HG03280 (cell line): ENCODE measurements at regions not wholly inside any gene's neighbourhood (a gene's known extent, or its start where the extent isn't known, plus 50 kb on each side); places are given as distances from the start of the nearest gene placed in this dataset.

ENCODE experiments used
- ATAC-seq: cut with Tn5 transposase; IDR thresholded peaks from one replicate; pipeline ENCODE4 v1.9.1; 2021; ENCODE audit warnings: mild to moderate bottlenecking, moderate library complexity; ENCODE audit not compliant: unreplicated experiment

DNA sequence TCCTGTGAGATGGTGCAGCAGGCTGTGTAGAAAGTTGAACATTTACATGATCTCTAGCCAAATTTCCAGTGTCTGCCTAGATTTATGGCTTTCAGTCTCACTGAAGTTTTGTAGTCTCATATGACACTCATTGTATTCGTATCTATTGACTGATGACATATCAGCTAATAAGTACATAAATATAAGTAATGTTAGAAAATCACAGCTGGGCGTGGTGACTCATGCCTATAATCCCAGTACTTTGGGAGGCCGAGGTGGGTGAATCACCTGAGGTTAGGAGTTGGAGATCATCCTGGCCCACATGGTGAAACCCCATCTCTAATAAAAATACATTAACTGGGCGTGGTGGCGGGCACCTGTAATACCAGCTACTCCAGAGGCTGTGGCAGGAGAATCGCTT, 54.7 kb upstream of the HTR2A start:
- ATAC-seq, result no peak

DNA sequence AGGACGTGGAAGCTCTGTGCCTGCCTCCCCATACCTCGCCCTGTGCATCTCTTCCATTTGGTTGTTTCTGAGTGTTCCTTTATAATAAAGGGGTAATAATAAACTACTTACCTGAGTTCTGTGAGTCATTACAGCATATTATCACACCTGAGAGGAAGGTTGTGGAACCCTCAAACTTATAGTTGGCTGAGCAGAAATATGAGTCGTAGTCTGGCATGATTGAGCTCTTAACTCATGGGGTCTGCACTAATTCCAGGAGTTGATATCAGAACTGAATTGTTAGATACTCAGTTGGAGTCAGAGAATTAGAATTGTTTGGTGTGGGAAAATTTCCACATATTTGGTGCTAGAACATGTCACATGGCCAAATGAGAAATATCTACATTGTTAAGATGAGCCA, 52.4 kb upstream of the HTR2A start:
- ATAC-seq, result no peak

DNA sequence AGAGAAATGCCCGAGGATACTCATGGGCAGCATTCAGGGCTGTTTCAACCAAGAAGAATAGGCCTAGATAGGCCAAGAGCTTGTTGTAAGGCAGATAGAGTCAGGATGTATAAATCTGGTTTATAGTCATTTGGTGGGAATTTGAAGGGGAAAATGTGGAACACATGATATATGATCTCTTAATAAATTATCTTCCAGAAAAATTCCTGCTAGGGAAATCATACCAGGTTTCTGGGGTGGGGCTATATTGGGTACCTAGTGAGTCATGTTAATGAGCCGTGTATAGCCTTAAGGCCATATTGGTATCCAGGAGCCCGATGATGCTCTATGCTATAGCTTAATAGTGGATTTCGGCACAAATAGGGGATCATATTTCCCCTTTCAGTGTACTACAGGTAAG, 51.5 kb upstream of the HTR2A start:
- ATAC-seq, result no peak

DNA sequence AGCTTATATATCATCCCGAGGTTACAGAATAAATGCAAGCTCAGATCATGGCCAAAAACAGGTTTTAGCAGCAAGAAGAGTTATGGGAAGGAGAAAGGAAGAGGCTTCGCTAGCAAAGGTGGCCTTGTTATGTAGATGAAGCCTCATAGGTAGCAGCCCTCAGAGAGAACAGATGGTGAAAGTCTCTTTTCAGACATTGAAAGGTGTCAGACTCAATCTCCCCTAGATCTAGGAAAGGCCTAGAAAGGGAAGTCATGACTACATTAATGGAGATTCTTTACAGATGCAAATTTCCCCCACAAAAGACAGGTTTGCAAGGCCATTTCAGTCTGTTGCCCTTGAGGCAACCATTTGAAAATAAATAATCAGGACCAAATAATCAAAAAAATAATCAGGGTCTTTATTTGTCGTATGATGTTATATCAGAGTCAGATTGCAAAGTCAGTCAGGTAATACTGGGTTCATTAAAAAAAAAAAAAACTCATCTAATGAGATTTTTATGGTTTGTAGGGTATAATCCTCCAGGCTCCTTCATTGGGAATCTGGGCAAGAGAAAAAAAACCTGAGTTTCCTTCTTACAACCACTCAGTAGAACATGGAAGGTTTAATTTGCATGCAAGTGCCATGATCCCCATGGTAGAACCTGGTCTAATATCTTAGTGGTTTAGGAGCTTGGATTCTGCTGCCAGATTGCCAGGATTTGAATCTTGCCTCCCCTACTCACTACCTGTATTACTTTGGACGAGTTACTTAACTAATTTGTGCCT, 50.8 kb upstream of the HTR2A start:
- no peak for ATAC-seq
